GM19043 (cell line): ENCODE measurements at regions not wholly inside any gene's neighbourhood (a gene's known extent, or its start where the extent isn't known, plus 50 kb on each side); places are given as distances from the start of the nearest gene placed in this dataset.

Source experiments
- ATAC-seq: cut with Tn5 transposase; IDR thresholded peaks from one replicate; pipeline ENCODE4 v1.9.1; 2021; ENCODE audit warnings: low read depth; ENCODE audit not compliant: unreplicated experiment

- ATAC-seq: no peak
Observed at GRCh38 chr18:73869182-73869581, 278.5 kb downstream of the FBXO15 start.

GRCh38 chr18:73861771-73862170 is 285.9 kb downstream of the FBXO15 start:
- ATAC-seq: no peak

GRCh38 chr18:73859837-73860397 is 287.7 kb downstream of the FBXO15 start:
- no peak for ATAC-seq

- no peak for ATAC-seq
Observed at GRCh38 chr18:73852789-73853549, 294.7 kb downstream of the FBXO15 start.

GRCh38 chr18:73850782-73851181 is 296.9 kb downstream of the FBXO15 start:
- ATAC-seq: no peak

- no peak for ATAC-seq
Observed at GRCh38 chr18:73848656-73849055, 299.0 kb downstream of the FBXO15 start.

GRCh38 chr18:73843455-73843854 is 304.2 kb downstream of the FBXO15 start:
- ATAC-seq: no peak

- ATAC-seq: no peak
Observed at GRCh38 chr18:73842795-73843394, 304.7 kb downstream of the FBXO15 start.

GRCh38 chr18:73841661-73842060 is 306.0 kb downstream of the FBXO15 start:
- ATAC-seq: no peak

GRCh38 chr18:73840319-73840945 is 307.2 kb downstream of the FBXO15 start:
- ATAC-seq: no peak

GRCh38 chr18:73839441-73839840 is 308.2 kb downstream of the FBXO15 start:
- ATAC-seq: no peak

- ATAC-seq: no peak
Observed at GRCh38 chr18:73838107-73838506, 309.5 kb downstream of the FBXO15 start.

GRCh38 chr18:73835656-73836364 is 311.8 kb downstream of the FBXO15 start:
- no peak for ATAC-seq

- no peak for ATAC-seq
Observed at GRCh38 chr18:73835039-73835438, 312.6 kb downstream of the FBXO15 start.

GRCh38 chr18:73831688-73832087 is 315.9 kb downstream of the FBXO15 start:
- no peak for ATAC-seq

GRCh38 chr18:73829146-73829545 is 318.5 kb downstream of the FBXO15 start:
- ATAC-seq: no peak

GRCh38 chr18:73827801-73828200 is 319.8 kb downstream of the FBXO15 start:
- no peak for ATAC-seq

- no peak for ATAC-seq
Observed at GRCh38 chr18:73826098-73826497, 321.5 kb downstream of the FBXO15 start.

GRCh38 chr18:73824671-73825070 is 323.0 kb downstream of the FBXO15 start:
- no peak for ATAC-seq

GRCh38 chr18:73812423-73812822 is 335.2 kb downstream of the FBXO15 start:
- ATAC-seq: no peak
